Prostate gland (tissue), 2 donors: ENCODE measurements at regions not wholly inside any gene's neighbourhood (a gene's known extent, or its start where the extent isn't known, plus 50 kb on each side); places are given as distances from the start of the nearest gene placed in this dataset.

Source experiments
- POLR2A ChIP-seq: fragments of 450-650 bp; IDR thresholded peaks from one replicate; pipeline ENCODE4 v1.6.1; 2016; ENCODE audit warnings: antibody characterized with exemption, mild to moderate bottlenecking
- POLR2AphosphoS5 ChIP-seq: sonication (generic); formaldehyde crosslinking; IDR thresholded peaks from one replicate; pipeline ENCODE4 v1.6.1; 2017; ENCODE audit warnings: antibody characterized with exemption
- TF ChIP-seq, protein P1 (sequence below), 4 experiments: fragments of 200-600 bp in 2 of 4; fragments of 450-650 bp in 2 of 4; sonication (generic) in 2 of 4; IDR thresholded peaks; 1 replicate in 3 of 4; 2 replicates in 1 of 4; pipeline ENCODE4 v1.5.1; 2016 to 2019; ENCODE audit warnings: antibody characterized with exemption in 4 of 4, mild to moderate bottlenecking in 2 of 4, moderate library complexity in 2 of 4

DNA sequence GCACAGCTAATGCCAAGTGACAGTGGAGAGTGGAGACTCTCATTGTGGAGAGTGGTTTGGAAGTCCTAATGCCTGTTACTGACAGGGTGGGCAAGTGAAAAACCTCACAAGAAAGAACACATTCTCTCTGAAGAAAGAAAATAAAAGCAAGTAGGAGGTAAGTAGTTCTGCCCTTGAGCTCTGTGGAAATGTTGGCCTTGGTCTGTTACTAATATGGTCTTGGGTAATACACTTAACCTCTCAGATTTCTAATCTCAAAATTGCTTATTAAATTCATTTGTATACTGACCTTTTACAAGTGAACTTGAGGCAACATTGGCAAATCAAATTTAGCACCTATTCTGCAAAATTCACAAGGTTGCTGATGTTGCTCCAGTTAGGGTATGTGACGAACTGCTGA is 291.6 kb upstream of the CBLB start:
- TF ChIP-seq, protein P1, sequence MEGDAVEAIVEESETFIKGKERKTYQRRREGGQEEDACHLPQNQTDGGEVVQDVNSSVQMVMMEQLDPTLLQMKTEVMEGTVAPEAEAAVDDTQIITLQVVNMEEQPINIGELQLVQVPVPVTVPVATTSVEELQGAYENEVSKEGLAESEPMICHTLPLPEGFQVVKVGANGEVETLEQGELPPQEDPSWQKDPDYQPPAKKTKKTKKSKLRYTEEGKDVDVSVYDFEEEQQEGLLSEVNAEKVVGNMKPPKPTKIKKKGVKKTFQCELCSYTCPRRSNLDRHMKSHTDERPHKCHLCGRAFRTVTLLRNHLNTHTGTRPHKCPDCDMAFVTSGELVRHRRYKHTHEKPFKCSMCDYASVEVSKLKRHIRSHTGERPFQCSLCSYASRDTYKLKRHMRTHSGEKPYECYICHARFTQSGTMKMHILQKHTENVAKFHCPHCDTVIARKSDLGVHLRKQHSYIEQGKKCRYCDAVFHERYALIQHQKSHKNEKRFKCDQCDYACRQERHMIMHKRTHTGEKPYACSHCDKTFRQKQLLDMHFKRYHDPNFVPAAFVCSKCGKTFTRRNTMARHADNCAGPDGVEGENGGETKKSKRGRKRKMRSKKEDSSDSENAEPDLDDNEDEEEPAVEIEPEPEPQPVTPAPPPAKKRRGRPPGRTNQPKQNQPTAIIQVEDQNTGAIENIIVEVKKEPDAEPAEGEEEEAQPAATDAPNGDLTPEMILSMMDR (IDR thresholded peaks at IDR 0.05): no peak
- TF ChIP-seq POLR2A (no peak), POLR2AphosphoS5 (no peak)
